Activated CD4-positive, CD25-positive, alpha-beta regulatory T cell treated with anti-CD3 and anti-CD28 coated beads, Interleukin-2, amount 50 U/mL, for 24 hours (primary cell): ENCODE measurements at regions not wholly inside any gene's neighbourhood (a gene's known extent, or its start where the extent isn't known, plus 50 kb on each side); places are given as distances from the start of the nearest gene placed in this dataset.
"Not testable (repeated sequence)": the region's sequence is repeated elsewhere in the genome, so short reads cannot be mapped to it uniquely, and the experiment has no call there.

Experiments used
- ATAC-seq, 2 donors: fragments of 150-1000 bp; cut with Tn5 transposase; one replicate each; pipeline ENCODE4 v1.10.0; 2021; ENCODE audit warnings: mild to moderate bottlenecking in 1 of 2, moderate library complexity in 1 of 2

DNA sequence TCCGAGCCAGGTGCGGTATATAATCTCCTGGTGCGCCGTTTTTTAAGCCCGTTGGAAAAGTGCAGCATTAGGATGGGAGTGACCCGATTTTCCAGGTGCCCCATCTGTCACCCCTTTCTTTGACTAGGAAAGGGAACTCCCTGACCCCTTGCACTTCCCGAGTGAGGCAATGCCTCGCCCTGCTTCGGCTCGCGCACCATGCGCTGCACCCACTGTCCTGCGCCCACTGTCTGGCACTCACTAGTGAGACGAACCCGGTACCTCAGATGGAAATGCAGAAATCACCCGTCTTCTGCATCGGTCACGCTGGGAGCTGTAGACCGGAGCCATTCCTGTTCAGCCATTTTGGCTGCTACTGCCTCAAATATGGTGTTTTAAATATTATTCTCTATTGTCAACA lies 198.0 kb downstream of the MEIS1 start:
- ATAC-seq, result not testable (repeated sequence)

DNA sequence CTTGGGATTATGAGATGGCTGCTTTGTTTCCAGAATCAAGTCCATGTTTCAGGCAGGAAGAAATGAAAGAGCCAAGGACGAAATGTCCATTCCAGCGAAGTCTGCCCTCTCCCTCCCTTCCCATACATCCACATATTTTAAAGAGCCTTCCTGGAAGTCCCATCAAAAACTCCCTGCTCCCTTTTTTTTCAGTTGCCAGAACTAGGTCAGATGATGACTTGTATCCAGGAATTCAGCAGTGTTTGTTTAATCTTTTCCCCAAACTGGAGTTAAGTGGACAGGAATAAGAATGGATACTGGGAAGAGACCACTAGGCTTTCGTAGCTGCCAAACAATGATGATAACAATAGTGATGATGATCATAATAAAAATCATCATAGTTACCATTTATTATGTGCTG lies 198.7 kb downstream of the MEIS1 start:
- ATAC-seq, result no peak

DNA sequence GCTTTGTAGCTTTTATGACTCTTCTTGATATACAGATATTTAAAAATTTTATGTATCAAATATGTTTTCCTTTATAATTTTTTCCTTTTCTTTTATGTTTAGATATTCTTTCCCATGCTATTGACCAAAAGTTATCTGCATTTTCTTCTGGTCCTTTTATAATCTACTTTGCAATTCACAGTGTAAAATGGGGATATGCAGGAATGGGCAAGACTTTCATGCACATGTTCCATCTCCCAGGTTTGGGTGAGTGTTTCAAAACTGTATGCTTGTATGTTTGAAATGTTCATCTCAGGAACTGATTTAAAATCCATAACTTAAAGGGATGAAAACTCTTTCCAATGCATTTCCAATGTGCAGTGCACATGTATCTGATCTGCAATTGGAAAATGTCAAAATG lies 199.9 kb downstream of the MEIS1 start:
- ATAC-seq, result no peak

DNA sequence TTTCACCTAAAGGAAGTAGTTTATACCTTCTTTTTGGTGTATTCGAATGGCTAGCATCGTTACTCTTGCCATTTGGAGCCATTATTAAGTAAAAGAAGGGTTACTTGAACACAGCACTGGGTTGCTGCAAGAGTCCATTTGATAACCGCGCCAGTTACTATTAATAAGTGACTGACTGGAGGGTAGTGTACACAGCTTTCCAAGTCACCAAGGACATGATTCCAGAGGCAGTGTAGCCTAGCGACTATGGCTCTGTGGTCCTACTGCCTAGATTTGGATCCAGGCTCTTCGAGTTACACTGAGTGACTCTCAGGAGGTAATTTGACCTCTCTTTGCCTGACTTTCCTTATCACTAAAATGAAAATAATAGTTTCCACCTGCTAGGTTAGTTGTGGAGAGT lies 206.8 kb downstream of the MEIS1 start:
- no peak for ATAC-seq

DNA sequence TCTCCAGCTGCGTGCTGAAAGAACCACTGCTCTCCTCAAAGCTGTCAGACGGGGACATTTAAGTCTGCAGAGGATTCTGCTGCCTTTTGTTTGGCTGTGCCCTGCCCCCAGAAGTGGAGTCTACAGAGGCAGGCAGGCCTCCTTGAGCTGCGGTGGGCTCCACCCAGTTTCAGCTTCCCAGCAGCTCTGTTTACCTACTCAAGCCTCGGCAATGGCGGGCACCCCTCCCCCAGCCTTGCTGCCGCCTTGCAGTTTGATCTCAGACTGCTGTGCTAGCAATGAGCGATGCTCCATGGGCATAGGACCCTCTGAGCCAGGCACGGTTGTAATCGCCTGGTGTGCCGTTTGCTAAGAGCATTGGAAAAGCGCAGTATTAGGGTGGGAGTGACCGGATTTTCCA lies 213.2 kb downstream of the MEIS1 start:
- ATAC-seq, result not testable (repeated sequence)

DNA sequence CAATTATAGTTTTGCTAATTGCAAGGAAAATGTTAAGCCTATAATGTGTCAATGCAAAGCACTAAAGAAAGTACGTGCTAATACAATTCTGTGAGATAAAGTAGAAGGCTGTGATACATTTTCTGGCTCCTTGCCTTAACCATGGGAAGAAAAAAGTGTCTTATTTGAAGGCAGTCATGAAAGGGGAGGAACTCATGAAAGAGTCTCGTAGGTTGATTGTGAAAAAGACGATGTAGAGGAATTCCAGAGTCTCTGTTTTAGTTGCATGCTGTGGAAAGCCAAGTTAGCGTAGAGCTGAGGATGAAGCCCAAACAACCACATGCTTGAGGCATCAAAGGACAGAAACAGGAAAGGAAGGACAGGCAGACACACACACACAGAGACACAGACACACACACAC lies 214.1 kb downstream of the MEIS1 start:
- no peak for ATAC-seq

DNA sequence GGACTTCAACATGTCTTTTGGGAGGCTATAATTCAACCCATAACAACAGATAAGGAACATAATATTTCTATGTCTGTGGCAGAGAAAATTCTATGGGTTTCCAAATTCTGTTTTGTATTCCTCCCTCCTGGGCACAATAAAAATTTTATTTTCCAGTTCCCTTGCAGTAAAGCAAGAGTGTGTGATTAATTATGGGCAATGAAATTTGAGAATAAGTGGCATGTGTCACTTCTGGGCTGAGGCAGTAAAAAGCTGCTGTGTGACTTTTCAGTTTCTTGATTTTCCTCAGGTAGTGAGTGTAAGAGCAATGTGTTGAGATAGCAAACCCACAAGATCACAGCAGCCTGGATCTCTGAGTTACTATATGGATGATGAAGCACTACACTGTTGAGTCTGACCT lies 216.4 kb downstream of the MEIS1 start:
- no peak for ATAC-seq

DNA sequence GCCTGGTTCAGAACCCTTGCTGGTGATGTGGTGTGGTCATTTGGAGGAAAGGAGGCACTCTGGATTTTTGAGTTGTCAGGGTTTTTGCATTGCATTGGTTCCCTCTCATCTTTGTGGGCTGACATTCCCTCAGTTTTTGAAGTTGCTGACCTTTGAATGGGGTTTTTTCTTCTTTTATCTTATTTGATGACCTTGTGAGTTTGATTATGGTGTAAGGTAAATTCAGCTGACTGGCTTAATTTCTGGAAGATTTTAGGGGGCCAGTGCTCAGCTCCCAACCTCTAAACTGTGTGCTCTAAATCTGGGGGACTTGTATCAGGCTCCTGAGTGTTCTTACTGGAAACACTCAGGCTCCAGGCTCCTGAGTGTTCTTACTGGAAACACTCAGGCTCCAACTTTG lies 225.9 kb downstream of the MEIS1 start:
- ATAC-seq, result no peak

DNA sequence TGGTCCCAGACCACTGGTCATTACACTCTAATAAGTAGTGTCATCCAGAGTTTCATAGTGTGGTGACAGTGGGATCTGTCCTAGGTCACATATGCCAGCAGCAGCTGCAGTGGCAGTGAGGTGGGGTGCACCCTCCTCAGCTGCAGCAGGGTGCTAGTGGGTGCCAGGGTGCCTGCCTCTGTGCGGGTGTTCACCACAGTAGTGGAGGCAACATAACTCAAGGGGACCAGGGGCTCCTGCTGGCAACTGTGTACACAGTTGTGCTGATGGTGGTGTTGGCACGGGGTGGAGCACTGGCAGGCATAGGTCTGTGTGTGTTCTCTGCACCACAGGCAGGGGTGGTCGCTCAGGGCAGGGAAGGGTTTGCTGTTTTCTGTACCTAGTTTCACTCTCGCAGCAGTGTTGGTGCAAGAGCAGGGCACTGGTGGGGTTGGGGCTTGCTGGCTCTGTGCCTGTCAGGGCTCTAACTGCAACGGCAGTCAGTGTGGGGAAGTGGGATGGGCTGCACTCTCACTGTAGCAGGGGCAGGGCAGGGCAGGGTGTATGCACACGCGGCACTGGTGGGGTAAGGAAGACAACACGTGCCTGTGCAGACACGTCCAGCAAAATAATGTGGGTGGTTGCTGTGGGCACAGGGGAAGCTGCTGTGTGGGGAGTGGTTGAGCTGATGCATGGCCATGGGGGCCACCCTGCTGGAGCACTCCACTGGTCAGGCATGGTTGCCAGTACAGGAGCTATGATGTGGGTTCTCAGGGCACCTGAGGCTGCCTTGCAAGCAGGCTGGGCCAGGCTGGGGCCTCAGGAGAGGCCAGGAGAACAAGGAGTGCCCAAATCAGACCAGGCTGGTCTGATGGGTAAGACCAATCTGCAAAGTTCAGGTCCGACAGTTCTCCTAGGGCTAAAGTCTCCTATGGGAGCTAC lies 226.6 kb downstream of the MEIS1 start:
- ATAC-seq, result peak in 1 of 2 donors; percentile 13

DNA sequence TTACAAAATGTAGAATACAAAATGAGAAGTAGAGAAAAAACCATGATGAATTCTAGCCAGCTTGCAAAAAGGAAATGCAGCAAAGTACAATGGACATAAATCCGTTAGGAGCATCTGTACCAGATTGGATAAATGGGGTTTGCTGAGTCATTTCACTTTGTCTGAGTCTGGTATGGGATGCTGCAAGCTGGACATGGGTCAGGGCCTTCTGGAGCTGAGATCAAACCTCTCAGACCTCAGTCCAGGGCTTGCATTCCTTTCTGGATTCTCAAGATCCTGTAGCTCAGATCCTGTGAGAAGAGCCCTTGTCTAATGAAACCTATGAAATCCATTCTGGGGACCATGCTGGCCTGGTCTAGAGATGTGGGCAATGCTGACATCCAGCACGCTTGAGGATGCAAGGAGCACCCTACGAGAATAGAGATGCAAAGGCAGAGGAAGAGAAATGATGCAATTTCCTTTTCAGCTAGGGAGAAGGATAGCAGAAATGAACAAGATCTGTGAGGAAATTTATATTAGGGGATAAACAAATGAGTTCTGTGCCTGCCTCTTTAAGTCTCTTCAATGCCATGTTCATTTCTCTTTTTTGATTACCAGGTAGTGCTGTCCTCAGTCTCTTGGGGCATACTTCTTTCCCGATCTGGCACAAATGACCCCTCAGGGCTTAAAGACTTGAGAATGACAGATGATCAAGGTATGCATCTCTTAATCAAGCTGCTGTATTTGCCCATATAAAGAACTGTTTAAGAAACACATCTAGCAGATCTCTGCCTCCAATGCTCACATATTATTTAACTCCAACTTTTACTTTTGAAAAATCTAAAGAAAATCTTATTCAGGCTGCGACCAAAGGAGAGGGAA lies 230.4 kb downstream of the MEIS1 start:
- no peak for ATAC-seq

DNA sequence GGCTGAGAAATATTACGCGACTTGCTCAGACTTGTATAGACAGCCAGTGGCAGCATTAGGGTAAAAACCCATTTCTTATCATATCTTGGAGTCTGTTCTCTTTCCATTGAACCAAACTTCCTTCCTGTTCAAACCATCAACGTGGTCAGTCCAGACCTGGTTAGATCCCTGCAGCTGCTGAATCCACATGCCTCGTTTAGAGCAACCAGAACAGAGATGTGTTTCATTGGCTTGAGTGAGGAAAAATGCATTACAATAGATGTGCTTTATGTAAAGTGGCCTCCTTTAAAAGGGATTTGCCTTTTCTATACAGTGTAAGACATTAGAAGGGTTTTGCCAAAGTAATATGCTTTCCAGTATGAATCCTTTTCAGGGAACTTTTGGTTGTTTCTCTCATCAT lies 232.4 kb downstream of the MEIS1 start:
- no peak for ATAC-seq

DNA sequence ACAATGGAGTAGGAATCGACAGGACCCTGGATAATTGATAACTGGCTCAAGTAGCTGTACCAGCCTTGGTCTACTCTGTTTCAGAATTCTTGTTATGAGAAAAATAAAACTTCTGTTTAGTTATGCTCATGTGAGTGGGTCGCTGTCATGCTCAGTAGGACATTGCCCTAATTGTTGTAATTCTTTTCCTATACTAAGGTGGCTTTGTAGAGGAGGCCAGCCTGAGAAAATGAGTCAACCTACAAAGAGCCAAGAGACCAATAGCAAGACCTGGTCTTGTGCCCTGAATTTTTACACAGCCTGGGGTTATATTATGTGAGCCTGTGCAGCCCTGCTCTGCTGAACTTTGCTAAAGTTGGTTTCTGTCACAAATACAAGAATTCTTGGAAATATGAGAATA lies 238.4 kb downstream of the MEIS1 start:
- no peak for ATAC-seq

DNA sequence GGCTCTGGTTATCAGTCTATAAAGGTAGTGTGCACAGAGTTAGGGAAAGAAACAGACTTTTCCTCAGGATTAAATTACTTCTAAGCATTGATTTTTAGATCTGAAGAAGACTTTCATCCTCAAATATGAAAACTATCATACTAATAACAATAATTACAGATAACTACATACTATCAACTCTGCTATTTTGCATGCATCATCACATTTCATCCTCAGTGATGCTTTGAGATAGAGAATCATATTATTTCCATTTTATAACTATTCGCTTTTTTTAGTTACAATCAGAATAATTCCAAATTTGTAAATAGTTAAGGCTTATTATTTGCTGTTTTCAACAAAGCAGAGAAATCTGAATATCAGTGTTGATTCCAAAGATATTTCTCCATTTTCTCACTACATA lies 239.2 kb downstream of the MEIS1 start:
- ATAC-seq, result no peak

DNA sequence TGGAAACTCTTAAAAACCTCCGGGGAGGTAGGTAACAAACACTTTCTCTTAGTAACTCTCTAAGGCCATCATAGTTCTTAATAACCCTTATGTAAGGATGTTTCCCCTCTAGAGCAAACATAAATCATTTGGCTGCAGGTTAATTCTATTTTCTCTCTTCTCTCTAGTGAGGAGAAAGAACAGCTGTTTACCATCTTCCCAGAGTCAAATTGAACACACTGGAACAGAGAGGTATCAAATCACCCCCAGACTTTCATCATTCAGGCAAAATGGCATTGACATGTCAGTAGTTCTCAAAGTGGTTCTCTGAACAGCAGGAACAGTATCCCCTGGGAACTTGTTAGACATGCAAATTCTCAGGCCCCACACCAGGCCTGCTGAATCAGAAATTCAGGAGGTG lies 240.7 kb downstream of the MEIS1 start:
- ATAC-seq, result no peak

DNA sequence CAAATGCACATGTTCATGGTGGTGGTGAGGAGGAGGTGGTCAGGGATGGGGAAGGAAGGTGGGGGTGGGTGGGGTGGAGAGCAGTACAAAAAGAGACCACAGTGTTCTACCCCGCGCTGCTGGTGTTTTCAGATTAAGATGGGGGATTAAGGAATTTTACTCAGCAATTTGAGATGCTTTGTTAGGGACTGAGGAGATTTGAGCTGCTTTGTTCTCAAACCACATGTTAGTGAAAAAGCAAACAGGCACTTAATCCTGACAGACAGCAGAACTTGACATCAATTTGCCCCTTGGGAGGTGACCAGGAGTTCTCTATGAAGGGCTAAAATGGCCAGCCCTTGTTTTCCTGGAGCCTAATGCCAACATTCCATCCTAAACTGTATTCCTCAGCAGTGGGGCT lies 244.5 kb downstream of the MEIS1 start:
- no peak for ATAC-seq

DNA sequence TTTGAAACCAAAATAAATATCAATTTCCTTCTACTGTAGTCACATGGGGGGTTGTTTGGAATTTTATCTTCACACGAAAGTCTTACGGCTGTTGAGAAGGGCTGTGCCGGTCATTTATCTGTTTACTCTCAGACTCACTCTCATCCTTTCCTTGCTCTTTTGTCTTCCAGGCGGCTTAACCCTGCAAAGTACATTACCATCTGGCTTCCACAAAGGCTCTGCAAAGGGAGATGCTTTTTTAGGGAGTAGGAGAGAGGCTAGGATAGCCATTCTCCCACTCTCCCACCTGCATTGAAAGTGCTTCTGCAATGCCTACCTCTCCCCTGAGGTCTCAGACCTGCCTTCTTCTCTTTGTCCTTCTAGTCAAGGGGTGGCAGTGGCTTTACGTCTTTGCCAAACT lies 247.6 kb downstream of the MEIS1 start:
- no peak for ATAC-seq

DNA sequence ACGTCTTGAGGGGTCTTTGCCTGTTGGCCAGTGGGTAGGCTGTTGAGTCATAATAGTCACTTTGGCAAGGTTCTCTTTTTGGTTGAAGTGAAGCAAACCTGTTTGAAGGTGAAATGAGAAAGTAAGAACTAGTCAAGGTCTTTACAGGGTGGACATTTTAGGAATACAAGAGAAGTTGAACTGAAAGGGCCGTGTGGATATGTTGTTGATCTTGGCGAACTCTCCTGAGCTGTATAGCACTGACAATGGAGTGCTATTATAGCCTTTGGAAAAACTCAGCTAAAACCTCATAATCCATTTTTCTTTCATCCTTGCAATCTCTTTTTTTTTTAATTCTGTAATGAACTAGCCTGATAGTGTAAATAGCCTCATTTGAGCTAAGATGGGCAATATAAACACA lies 248.1 kb downstream of the MEIS1 start:
- ATAC-seq, result no peak

DNA sequence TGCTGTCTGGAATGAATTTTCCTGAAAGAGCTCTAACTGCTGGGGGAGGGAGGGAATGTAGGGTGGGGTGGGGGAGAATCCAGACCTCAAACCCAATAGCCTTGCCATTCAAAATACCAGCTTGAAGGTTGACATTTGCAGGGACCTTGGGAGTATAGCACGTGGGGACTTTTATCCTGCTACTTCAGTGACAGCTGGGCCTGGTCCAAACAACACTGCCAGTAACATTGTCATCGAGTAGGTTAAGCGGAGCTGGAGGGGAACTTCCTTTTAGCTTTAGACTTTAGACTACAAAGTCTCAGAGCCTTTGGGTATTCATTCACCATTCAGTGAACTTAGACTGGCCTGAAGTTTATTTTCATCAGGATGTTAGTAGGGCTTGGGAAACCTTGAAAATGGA lies 248.7 kb downstream of the MEIS1 start:
- ATAC-seq, result no peak

DNA sequence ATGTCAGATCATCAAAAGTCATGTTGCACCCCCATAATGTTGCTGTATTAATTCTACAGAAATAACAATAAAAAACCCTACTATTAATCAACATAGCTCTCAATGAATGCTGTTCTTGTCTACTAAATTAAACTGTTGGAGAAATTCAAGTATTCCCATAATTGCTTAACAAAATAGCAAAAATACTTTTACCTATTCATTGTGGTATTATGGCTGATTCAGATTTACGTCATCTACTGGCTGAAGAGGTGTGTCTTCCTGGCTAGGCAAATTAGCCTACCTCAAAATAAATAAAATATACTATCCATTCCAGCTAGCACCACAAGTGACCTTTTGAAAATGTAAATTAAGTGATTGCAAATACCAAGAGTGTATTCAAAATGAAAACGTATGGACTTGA lies 249.4 kb downstream of the MEIS1 start:
- ATAC-seq, result no peak

DNA sequence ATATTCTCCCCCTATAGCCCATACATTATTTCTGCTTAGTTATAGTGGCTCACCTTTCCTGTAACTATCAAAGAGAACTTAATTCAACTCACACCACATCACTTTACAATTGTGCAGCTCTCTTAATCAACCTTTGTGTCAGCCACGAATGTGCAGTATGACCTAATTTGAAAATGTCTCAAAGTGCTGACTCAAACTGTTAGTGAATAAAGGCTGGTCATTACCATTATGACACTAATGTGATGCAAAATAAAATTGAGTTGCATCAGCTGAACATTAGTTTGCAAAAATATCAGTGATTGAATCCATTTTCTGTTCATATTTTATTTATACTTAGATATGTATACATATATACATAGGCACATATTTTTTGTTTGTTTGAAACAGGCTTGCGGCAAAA lies 251.8 kb downstream of the MEIS1 start:
- ATAC-seq, result no peak

DNA sequence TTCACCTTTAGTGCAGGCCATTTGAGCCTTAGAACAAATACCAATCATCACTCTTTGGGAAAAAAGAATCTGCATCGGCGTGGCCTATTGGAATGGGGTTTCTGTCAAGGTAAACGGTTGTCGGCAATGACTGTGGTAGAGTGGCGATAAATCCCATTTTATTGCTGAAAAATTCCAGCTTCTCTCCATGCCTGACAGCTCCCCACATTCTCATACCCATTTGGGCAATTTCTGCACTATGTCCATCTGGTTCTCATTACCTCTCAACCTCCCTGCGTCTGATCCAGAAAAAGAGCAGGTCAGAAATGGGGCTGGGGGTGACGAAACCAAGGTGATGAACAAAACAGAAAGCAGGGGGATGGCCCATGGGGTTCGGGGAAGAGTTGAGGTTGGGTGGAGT lies 254.0 kb downstream of the MEIS1 start:
- ATAC-seq, result no peak

DNA sequence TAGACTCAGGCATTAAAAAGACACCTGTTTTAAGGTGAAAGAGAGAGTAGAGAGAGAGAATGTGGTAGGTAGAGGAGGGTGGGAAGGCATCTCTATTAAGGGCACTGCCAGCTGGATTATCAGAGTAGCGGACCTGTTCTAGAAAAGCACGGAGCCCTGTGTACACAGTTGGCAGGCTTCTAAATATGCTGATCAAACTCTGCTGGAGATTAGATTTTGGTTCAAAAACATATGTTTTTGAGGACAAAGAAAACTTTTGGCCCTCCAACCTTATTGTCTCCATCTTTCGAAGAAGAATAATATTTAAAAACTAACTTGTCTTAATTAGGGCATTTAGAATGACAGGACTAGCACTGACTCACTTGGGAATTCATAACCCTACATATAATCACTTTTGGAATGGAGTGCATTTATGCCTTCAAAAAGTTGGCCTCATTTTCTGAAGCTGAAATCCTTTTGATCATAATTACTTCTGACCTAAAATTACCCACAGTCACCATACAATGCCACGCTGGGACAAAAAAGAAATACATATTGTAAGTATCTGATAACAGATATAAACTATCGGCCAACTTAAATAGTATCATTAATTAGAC lies 254.6 kb downstream of the MEIS1 start:
- no peak for ATAC-seq
